Spinal cord (tissue), 9 donors: ENCODE measurements at regions not wholly inside any gene's neighbourhood (a gene's known extent, or its start where the extent isn't known, plus 50 kb on each side); places are given as distances from the start of the nearest gene placed in this dataset.
A peak's percentile ranks its signal among the peaks of the same experiment; 100 is the strongest.
"Not testable (repeated sequence)": the region's sequence is repeated elsewhere in the genome, so short reads cannot be mapped to it uniquely, and the experiment has no call there.

ENCODE experiments used
- DNase-seq, 6 donors: peaks; one replicate each; pipeline versions ENCODE4 v3.0.0 to v3.0.0-alpha.2; 2013 to 2015; ENCODE audit warnings: low spot score in 6 of 6, low read depth in 4 of 6
- H3K27ac ChIP-seq: one replicate; pipeline ENCODE4 v1.5.1; 2013; ENCODE audit warnings: low read depth, low read length, control low read depth
- H3K27me3 ChIP-seq: one replicate; pipeline ENCODE4 v1.6.1; 2013; ENCODE audit warnings: low read length; ENCODE audit not compliant: control insufficient read depth, insufficient read depth
- H3K36me3 ChIP-seq: one replicate; pipeline ENCODE4 v1.6.1; 2013; ENCODE audit warnings: low read length; ENCODE audit not compliant: control insufficient read depth, insufficient read depth
- H3K4me1 ChIP-seq: one replicate; pipeline ENCODE4 v1.6.1; 2013; ENCODE audit warnings: low read length; ENCODE audit not compliant: control insufficient read depth, insufficient read depth
- H3K4me3 ChIP-seq: one replicate; pipeline ENCODE4 v1.5.1; 2013; ENCODE audit warnings: low read depth, low read length, control low read depth
- H3K9me3 ChIP-seq: one replicate; pipeline ENCODE4 v1.6.1; 2013; ENCODE audit warnings: low read length; ENCODE audit not compliant: control insufficient read depth, insufficient read depth
- WGBS: methylation state at CpG from one replicate; pipeline ENCODE4 v1.1.5; 2013; ENCODE audit warnings: missing lambda C conversion rate; ENCODE audit not compliant: insufficient coverage; 5-methylcytosine and 5-hydroxymethylcytosine counted together
- donor health status: healthy.

GRCh38 chr3:87674397-87675161, 384.2 kb downstream of the CGGBP1 start:
- WGBS = 61% methylated on average over 4 of the region's 9 CpGs
- DNase-seq = no peak
- Histone ChIP-seq H3K36me3 (no peaks in the 10 kb centered on the region), H3K27ac (no peak overlapping the region), H3K4me3 (no peak overlapping the region), H3K9me3 (no peaks in the 10 kb centered on the region), H3K4me1 (no peaks in the 10 kb centered on the region), H3K27me3 (no peaks in the 10 kb centered on the region)

GRCh38 chr3:87673132-87673531, 385.7 kb downstream of the CGGBP1 start:
- Histone ChIP-seq H3K4me1 (no peaks in the 10 kb centered on the region), H3K27me3 (no peaks in the 10 kb centered on the region), H3K9me3 (no peaks in the 10 kb centered on the region), H3K36me3 (no peaks in the 10 kb centered on the region), H3K4me3 (no peak overlapping the region), H3K27ac (no peak overlapping the region)
- no CpG with 5 or more reads among the region's 4 CpGs for WGBS
- no peak for DNase-seq

GRCh38 chr3:87654184-87654583, 377.8 kb upstream of the POU1F1 start:
- WGBS = 90% methylated on average over 1 of the region's 2 CpGs
- no peaks in the 10 kb centered on the region for H3K4me1 ChIP-seq
- H3K4me3 ChIP-seq = no peak overlapping the region
- no peaks in the 10 kb centered on the region for H3K27me3 ChIP-seq
- H3K27ac ChIP-seq = no peak overlapping the region
- no peak for DNase-seq
- H3K9me3 ChIP-seq = no peaks in the 10 kb centered on the region
- H3K36me3 ChIP-seq = no peaks in the 10 kb centered on the region

- not testable (repeated sequence) for H3K36me3 ChIP-seq, H3K27me3 ChIP-seq, DNase-seq, H3K4me3 ChIP-seq, H3K4me1 ChIP-seq, H3K27ac ChIP-seq, H3K9me3 ChIP-seq
- 95% methylated on average over 2 of the region's 3 CpGs for WGBS
Observed at GRCh38 chr3:87653138-87653537, 376.8 kb upstream of the POU1F1 start.

- Histone ChIP-seq H3K4me3 (no peak overlapping the region), H3K27ac (no peak overlapping the region), H3K27me3 (no peaks in the 10 kb centered on the region), H3K4me1 (no peaks in the 10 kb centered on the region), H3K36me3 (no peaks in the 10 kb centered on the region), H3K9me3 (no peaks in the 10 kb centered on the region)
- WGBS = 100% methylated on average over 1 of the region's 1 CpG
- DNase-seq = no peak
Observed at GRCh38 chr3:87634426-87634825, 358.0 kb upstream of the POU1F1 start.

GRCh38 chr3:87627316-87627715, 350.9 kb upstream of the POU1F1 start:
- WGBS = 80% methylated on average over 4 of the region's 4 CpGs
- no peaks in the 10 kb centered on the region for H3K4me1 ChIP-seq
- no peaks in the 10 kb centered on the region for H3K27me3 ChIP-seq
- no peaks in the 10 kb centered on the region for H3K36me3 ChIP-seq
- H3K9me3 ChIP-seq = peaks cover 1% of the 10 kb centered on the region
- no peak overlapping the region for H3K27ac ChIP-seq
- no peak overlapping the region for H3K4me3 ChIP-seq
- no peak for DNase-seq

GRCh38 chr3:87626546-87626945, 350.2 kb upstream of the POU1F1 start:
- DNase-seq = no peak
- no peak overlapping the region for H3K27ac ChIP-seq
- no peaks in the 10 kb centered on the region for H3K36me3 ChIP-seq
- H3K4me1 ChIP-seq = no peaks in the 10 kb centered on the region
- peaks cover 1% of the 10 kb centered on the region for H3K9me3 ChIP-seq
- no peak overlapping the region for H3K4me3 ChIP-seq
- WGBS = no CpG with 5 or more reads among the region's 1 CpG
- no peaks in the 10 kb centered on the region for H3K27me3 ChIP-seq

GRCh38 chr3:87625876-87626275, 349.5 kb upstream of the POU1F1 start:
- no peaks in the 10 kb centered on the region for H3K27me3 ChIP-seq
- H3K9me3 ChIP-seq = peaks cover 1% of the 10 kb centered on the region
- no peaks in the 10 kb centered on the region for H3K36me3 ChIP-seq
- DNase-seq = peak in 1 of 6 donors; percentile 3
- H3K4me3 ChIP-seq = no peak overlapping the region
- H3K4me1 ChIP-seq = no peaks in the 10 kb centered on the region
- WGBS = 45% methylated on average over 1 of the region's 2 CpGs
- H3K27ac ChIP-seq = no peak overlapping the region

- Histone ChIP-seq H3K36me3 (no peaks in the 10 kb centered on the region), H3K4me3 (no peak overlapping the region), H3K4me1 (no peaks in the 10 kb centered on the region), H3K9me3 (peaks cover 1% of the 10 kb centered on the region), H3K27me3 (no peaks in the 10 kb centered on the region), H3K27ac (no peak overlapping the region)
- DNase-seq = no peak
- no CpG with 5 or more reads among the region's 2 CpGs for WGBS
Observed at GRCh38 chr3:87624860-87625259, 348.5 kb upstream of the POU1F1 start.

GRCh38 chr3:87621667-87622066, 345.3 kb upstream of the POU1F1 start:
- no peaks in the 10 kb centered on the region for H3K4me1 ChIP-seq
- no peaks in the 10 kb centered on the region for H3K27me3 ChIP-seq
- no peak overlapping the region for H3K27ac ChIP-seq
- no peaks in the 10 kb centered on the region for H3K9me3 ChIP-seq
- H3K4me3 ChIP-seq = no peak overlapping the region
- no CpG with 5 or more reads among the region's 1 CpG for WGBS
- no peaks in the 10 kb centered on the region for H3K36me3 ChIP-seq
- DNase-seq = no peak
